HEK293 (cell line): ENCODE measurements at regions not wholly inside any gene's neighbourhood (a gene's known extent, or its start where the extent isn't known, plus 50 kb on each side); places are given as distances from the start of the nearest gene placed in this dataset.

ENCODE experiments used
- CTCF ChIA-PET: fragments of 350-600 bp; formaldehyde crosslinking; extraction: SDS; loops from one replicate; lab custom pipeline; 2021; ENCODE audit warnings: antibody characterized with exemption; lab: Yijun Ruan, JAX
- POLR2A ChIA-PET: fragments of 300-600 bp; formaldehyde crosslinking; extraction: SDS; loops from one replicate; lab custom pipeline; 2020; ENCODE audit warnings: antibody characterized with exemption, inconsistent platforms; lab: Yijun Ruan, JAX
- H3K27ac ChIP-seq: fragments of 200-500 bp; sonication (Bioruptor generic); 2 replicates; pipeline ENCODE4 v1.5.1; 2014; ENCODE audit warnings: low read depth, low read length, control low read depth, inconsistent platforms; ENCODE audit errors: extremely low read depth
- H3K36me3 ChIP-seq, 2 experiments: fragments of 200-500 bp in 1 of 2; sonication (Bioruptor generic) in 1 of 2; 1 replicate in 1 of 2; 2 replicates in 1 of 2; pipeline ENCODE4 v1.5.1; 2014 to 2017; ENCODE audit warnings: inconsistent platforms in 2 of 2, low read length in 2 of 2; ENCODE audit not compliant: control insufficient read depth in 2 of 2, insufficient read depth in 1 of 2
- H3K4me1 ChIP-seq: fragments of 200-500 bp; sonication (Bioruptor generic); 2 replicates; pipeline ENCODE4 v1.5.1; 2014; ENCODE audit warnings: mild to moderate bottlenecking, low read length, inconsistent platforms; ENCODE audit not compliant: control insufficient read depth, insufficient read depth
- H3K4me3 ChIP-seq: 2 replicates; pipeline ENCODE4 v1.5.1; 2011; ENCODE audit warnings: low read depth, mild to moderate bottlenecking, control low read depth, low read length, moderate library complexity
- H3K9me3 ChIP-seq: fragments of 200-500 bp; sonication (Bioruptor generic); 2 replicates; pipeline ENCODE4 v1.5.1; 2014; ENCODE audit warnings: low read depth, low read length, inconsistent platforms; ENCODE audit not compliant: control insufficient read depth, insufficient read depth
- HIC1 ChIP-seq: fragments of 450-650 bp; formaldehyde crosslinking; IDR thresholded peaks from 2 replicates; pipeline ENCODE4 v1.5.1; 2016; ENCODE audit warnings: missing biosample characterization, missing genetic modification characterization
- PRDM6 ChIP-seq: fragments of 450-650 bp; formaldehyde crosslinking; IDR thresholded peaks from 2 replicates; pipeline ENCODE4 v1.5.1; 2017; ENCODE audit warnings: missing biosample characterization, missing genetic modification characterization
- TRIM28 ChIP-seq: IDR thresholded peaks from 2 replicates; pipeline ENCODE4 v1.6.1; 2011; ENCODE audit warnings: low read length, control low read depth, borderline replicate concordance
- WT1 ChIP-seq: fragments of 450-650 bp; formaldehyde crosslinking; IDR thresholded peaks from 2 replicates; pipeline ENCODE4 v1.5.1; 2016; ENCODE audit warnings: missing biosample characterization, missing genetic modification characterization
- ZBTB11 ChIP-seq: fragments of 450-650 bp; formaldehyde crosslinking; conservative IDR thresholded peaks from 2 replicates; pipeline ENCODE4 v1.5.1; 2016; ENCODE audit warnings: low read depth, missing biosample characterization, missing genetic modification characterization
- ZNF112 ChIP-seq: fragments of 450-650 bp; formaldehyde crosslinking; IDR thresholded peaks from 2 replicates; pipeline ENCODE4 v1.5.0; 2017; ENCODE audit warnings: missing biosample characterization, missing genetic modification characterization
- ZNF140 ChIP-seq: fragments of 450-650 bp; formaldehyde crosslinking; IDR thresholded peaks from 2 replicates; pipeline ENCODE4 v1.5.1; 2016; ENCODE audit warnings: missing biosample characterization, missing genetic modification characterization
- ZNF148 ChIP-seq: fragments of 450-650 bp; formaldehyde crosslinking; IDR thresholded peaks from 2 replicates; pipeline ENCODE4 v1.5.0; 2017; ENCODE audit warnings: missing biosample characterization, missing genetic modification characterization, borderline replicate concordance
- ZNF174 ChIP-seq: fragments of 450-650 bp; formaldehyde crosslinking; IDR thresholded peaks from 2 replicates; pipeline ENCODE4 v1.5.0; 2017; ENCODE audit warnings: missing biosample characterization, mild to moderate bottlenecking, missing genetic modification characterization
- ZNF221 ChIP-seq: fragments of 450-650 bp; formaldehyde crosslinking; IDR thresholded peaks from 2 replicates; pipeline ENCODE4 v1.5.1; 2017; ENCODE audit warnings: missing biosample characterization, missing genetic modification characterization, borderline replicate concordance
- ZNF239 ChIP-seq: fragments of 450-650 bp; formaldehyde crosslinking; IDR thresholded peaks from 2 replicates; pipeline ENCODE4 v1.5.1; 2016; ENCODE audit warnings: missing biosample characterization, missing genetic modification characterization
- ZNF248 ChIP-seq: fragments of 450-650 bp; formaldehyde crosslinking; IDR thresholded peaks from 2 replicates; pipeline ENCODE4 v1.5.1; 2017; ENCODE audit warnings: missing biosample characterization, missing genetic modification characterization
- ZNF280D ChIP-seq: fragments of 450-650 bp; formaldehyde crosslinking; IDR thresholded peaks from 2 replicates; pipeline ENCODE4 v1.5.1; 2016; ENCODE audit warnings: missing biosample characterization, missing genetic modification characterization
- ZNF335 ChIP-seq: fragments of 450-650 bp; formaldehyde crosslinking; conservative IDR thresholded peaks from 2 replicates; pipeline ENCODE4 v1.5.1; 2016; ENCODE audit warnings: missing biosample characterization, missing genetic modification characterization
- ZNF350 ChIP-seq: fragments of 450-650 bp; formaldehyde crosslinking; IDR thresholded peaks from 2 replicates; pipeline ENCODE4 v1.5.0; 2017; ENCODE audit warnings: missing biosample characterization, mild to moderate bottlenecking, missing genetic modification characterization
- ZNF473 ChIP-seq: fragments of 450-650 bp; formaldehyde crosslinking; IDR thresholded peaks from 2 replicates; pipeline ENCODE4 v1.5.1; 2017; ENCODE audit warnings: missing biosample characterization, missing genetic modification characterization
- ZNF548 ChIP-seq: fragments of 450-650 bp; formaldehyde crosslinking; IDR thresholded peaks from 2 replicates; pipeline ENCODE4 v1.5.1; 2016; ENCODE audit warnings: missing biosample characterization, missing genetic modification characterization
- ZNF585B ChIP-seq: fragments of 450-650 bp; formaldehyde crosslinking; IDR thresholded peaks from 2 replicates; pipeline ENCODE4 v1.5.1; 2016; ENCODE audit warnings: missing biosample characterization, missing genetic modification characterization
- ZNF830 ChIP-seq: fragments of 450-650 bp; IDR thresholded peaks from 2 replicates; pipeline ENCODE4 v1.5.0; 2018; ENCODE audit warnings: missing biosample characterization, missing genetic modification characterization, low read depth, mild to moderate bottlenecking, moderate library complexity
- ZNF837 ChIP-seq: fragments of 450-650 bp; formaldehyde crosslinking; IDR thresholded peaks from 2 replicates; pipeline ENCODE4 v1.5.1; 2016; ENCODE audit warnings: missing biosample characterization, missing genetic modification characterization

GRCh38 chr16:63005356-63005755 is 969.1 kb upstream of the CDH8 start:
- TF ChIP-seq ZNF148 (tag by site-specific recombination) = no peak
- no peak for TF ChIP-seq ZNF280D (tag by site-specific recombination)
- TF ChIP-seq ZNF473 (tag by site-specific recombination) = no peak
- no peak for TF ChIP-seq ZNF837 (tag by site-specific recombination)
- no peak for TF ChIP-seq ZNF350 (tag by site-specific recombination)
- no peak for TF ChIP-seq ZNF239 (tag by site-specific recombination)
- Histone ChIP-seq H3K4me3 (no peak overlapping the region), H3K36me3 (no peaks in the 10 kb centered on the region), H3K27ac (no peak overlapping the region), H3K4me1 (no peaks in the 10 kb centered on the region), H3K9me3 (no peaks in the 10 kb centered on the region)
- POLR2A ChIA-PET = no interaction called here
- CTCF ChIA-PET = no interaction called here

GRCh38 chr16:62989480-62989879 is 953.2 kb upstream of the CDH8 start:
- ChIA-PET CTCF (no interaction called here), POLR2A (no interaction called here)
- Histone ChIP-seq H3K27ac (no peak overlapping the region), H3K9me3 (no peaks in the 10 kb centered on the region), H3K36me3 (no peaks in the 10 kb centered on the region), H3K4me3 (no peak overlapping the region), H3K4me1 (no peaks in the 10 kb centered on the region)
- TF ChIP-seq TRIM28 (no peak), ZNF140 (tag by site-specific recombination) (no peak)

- ChIA-PET CTCF (no interaction called here), POLR2A (no interaction called here)
- Histone ChIP-seq H3K36me3 (no peaks in the 10 kb centered on the region), H3K4me1 (no peaks in the 10 kb centered on the region), H3K4me3 (no peak overlapping the region), H3K27ac (no peak overlapping the region), H3K9me3 (no peaks in the 10 kb centered on the region)
- TF ChIP-seq ZNF335 (tag by site-specific recombination) = no peak
- TF ChIP-seq ZNF830 (tag by site-specific recombination) = no peak
- TF ChIP-seq ZNF585B (tag by site-specific recombination) = no peak
- no peak for TF ChIP-seq ZNF248 (tag by site-specific recombination)
- TF ChIP-seq ZNF174 (tag by site-specific recombination) = no peak
- TF ChIP-seq HIC1 (tag by site-specific recombination) = no peak
- no peak for TF ChIP-seq ZNF221
- TF ChIP-seq WT1 (tag by site-specific recombination) = no peak
- no peak for TF ChIP-seq ZBTB11 (tag by site-specific recombination)
- TF ChIP-seq ZNF112 = no peak
- TF ChIP-seq PRDM6 (tag by site-specific recombination) = no peak
- no peak for TF ChIP-seq ZNF548 (tag by site-specific recombination)
Measured at GRCh38 chr16:62985722-62986121, 949.5 kb upstream of the CDH8 start.
